Heart right ventricle (tissue), 16 donors: ENCODE measurements at regions not wholly inside any gene's neighbourhood (a gene's known extent, or its start where the extent isn't known, plus 50 kb on each side); places are given as distances from the start of the nearest gene placed in this dataset.

Experiments
- ATAC-seq, 8 donors: fragments of 200-7000 bp; cut with Tn5 transposase; one replicate each; pipeline ENCODE4 v1.9.1; 2020; ENCODE audit warnings: mild to moderate bottlenecking in 8 of 8, moderate library complexity in 8 of 8, moderate number of reproducible peaks in 1 of 8
- DNase-seq, 2 donors: peaks; one replicate each; pipeline ENCODE4 v3.0.0-alpha.2; 2020
- H3K27ac ChIP-seq, 10 donors: fragments of 200-600 bp; sonication (generic) in 2 of 10; one replicate each; pipeline versions ENCODE4 v1.5.0 to v1.8.0; 2020 to 2022; ENCODE audit warnings: mild to moderate bottlenecking in 3 of 10
- H3K27me3 ChIP-seq, 7 donors: fragments of 200-600 bp; one replicate each; pipeline ENCODE4 v1.8.0; 2021 to 2022; ENCODE audit warnings: mild to moderate bottlenecking in 2 of 7
- H3K36me3 ChIP-seq, 9 donors: fragments of 200-600 bp; sonication (generic) in 1 of 9; one replicate each; pipeline versions ENCODE4 v1.5.0 to v1.8.0; 2020 to 2022; ENCODE audit warnings: mild to moderate bottlenecking in 2 of 9
- H3K4me1 ChIP-seq, 9 donors: fragments of 200-600 bp; sonication (generic) in 1 of 9; one replicate each; pipeline versions ENCODE4 v1.5.0 to v1.8.0; 2020 to 2022; ENCODE audit warnings: mild to moderate bottlenecking in 4 of 9
- H3K4me3 ChIP-seq, 10 donors: fragments of 200-600 bp; sonication (generic) in 2 of 10; one replicate each; pipeline versions ENCODE4 v1.5.0 to v1.8.0; 2020 to 2022; ENCODE audit warnings: mild to moderate bottlenecking in 7 of 10, moderate library complexity in 2 of 10
- H3K9me3 ChIP-seq, 11 donors: fragments of 200-600 bp in 10 of 11; sonication (generic) in 2 of 11; one replicate each; pipeline versions ENCODE4 v1.5.0 to v1.8.0; 2013 to 2022; ENCODE audit warnings: mild to moderate bottlenecking in 2 of 11, control low read depth in 1 of 11, moderate library complexity in 1 of 11
- CTCF ChIP-seq, 9 donors: fragments of 200-600 bp; sonication (generic) in 2 of 9; IDR thresholded peaks; one replicate each; pipeline versions ENCODE4 v1.5.0 to v1.8.0; 2021 to 2022; ENCODE audit warnings: antibody characterized with exemption in 9 of 9, mild to moderate bottlenecking in 5 of 9, moderate library complexity in 1 of 9
- WGBS, 2 donors: extraction: QIAGEN DNeasy Blood & Tissue Kit; methylation state at CpG; one replicate each; pipeline ENCODE4 v1.1.7; 2013; ENCODE audit warnings: inconsistent platforms in 1 of 2; 5-methylcytosine and 5-hydroxymethylcytosine counted together
- intact Hi-C, 10 donors: fragments of 100-400 bp; cut with DNase I; formaldehyde crosslinking; loops; one replicate each; pipeline versions ENCODE4 v1.11.1 to v1.14.2; 2022
- donor health status: Arrhythmogenic right ventricular cardiomyopathy.
- donor health status: ischemic (EF 13 %, LVEDD 7.1; RV severe dilation, severe dysfunction).
- donor health status: healthy with polysubstance abuse.
- donor health status: DM: no; HTN: yes; CAD: no.
- donor health status: DM: no; HTN: no; CAD: no.
- donor health status: ischemic (EF 25% LVEDD 6.9; RV normal size, moderate dysfunction).
- donor health status: ischemic (EF 25% LVEDD 5.7; RV mildly dilated, moderate dysfunction).
- donor health status: healthy.
- donor health status: DM: yes; HTN: yes; CAD: no.
- donor health status: Ischemic cardiomyopathy.
- donor health status: ischemic (EF 35%, LVEDD 5.7; RV mildly dilated, moderate dysfunction).
- donor health status: nonischemic (EF 11% LVEDD 7.7; RV severe dilation, severe dysfunction).
- donor health status: DM: yes; HTN: yes; CAD: no.
- donor health status: PGD.
- donor health status: ischemic (EF 29% LVEDD 5.4; RV normal size, mild dysfunction).
- donor health status: nonischemic (EF 23%, LVEDD 6.1; RV moderate dilation, normal function).

- 77% methylated on average over 5 of the region's 5 CpGs for WGBS, 2 donors
- TF ChIP-seq CTCF (IDR thresholded peaks at IDR 0.05), result no peak
- no peak for ATAC-seq
These were observed 85.6 kb upstream of the FMN2 start for GRCh38 chr1:240005997-240006650.

GRCh38 chr1:240008298-240008697, 83.4 kb upstream of the FMN2 start:
- Histone ChIP-seq H3K27me3 (peaks cover 0 to 25% (median 0%) of the 10 kb centered on the region in 7 donors), H3K27ac (no peak overlapping the region), H3K36me3 (no peaks in the 10 kb centered on the region), H3K4me1 (no peaks in the 10 kb centered on the region), H3K4me3 (no peak overlapping the region), H3K9me3 (peaks cover 0 to 12% (median 0%) of the 10 kb centered on the region in 11 donors)
- DNase-seq (no peak), ATAC-seq (no peak)
- no peak for TF ChIP-seq CTCF (IDR thresholded peaks at IDR 0.05)
- 62 to 70% methylated on average over 5 of the region's 5 CpGs for WGBS, 2 donors
- intact Hi-C loops, result no loop called here

More at GRCh38 chr1:240005997-240006650, 85.6 kb upstream of the FMN2 start:
- H3K4me1 ChIP-seq, result no peaks in the 10 kb centered on the region
- H3K36me3 ChIP-seq, result no peaks in the 10 kb centered on the region
- DNase-seq, result no peak
- peaks cover 0 to 40% (median 15%) of the 10 kb centered on the region in 7 donors for H3K27me3 ChIP-seq
- H3K4me3 ChIP-seq, result no peak overlapping the region
- intact Hi-C loops, result no loop called here
- peaks cover 0 to 12% (median 0%) of the 10 kb centered on the region in 11 donors for H3K9me3 ChIP-seq
- no peak overlapping the region for H3K27ac ChIP-seq

GRCh38 chr1:240014051-240014450, 77.6 kb upstream of the FMN2 start:
- no peak for TF ChIP-seq CTCF (IDR thresholded peaks at IDR 0.05)
- WGBS, 2 donors, result 75 to 84% methylated on average over 5 of the region's 5 CpGs

GRCh38 chr1:240018617-240019016, 73.1 kb upstream of the FMN2 start:
- no peak for DNase-seq
- 40 to 70% methylated on average over 1 of the region's 1 CpG for WGBS, 2 donors
- ATAC-seq, result no peak
- H3K36me3 ChIP-seq, result no peaks in the 10 kb centered on the region
- H3K27ac ChIP-seq, result no peak overlapping the region
- intact Hi-C loops, result no loop called here
- H3K27me3 ChIP-seq, result no peaks in the 10 kb centered on the region
- H3K4me1 ChIP-seq, result no peaks in the 10 kb centered on the region
- no peak for TF ChIP-seq CTCF (IDR thresholded peaks at IDR 0.05)
- H3K4me3 ChIP-seq, result no peak overlapping the region
- H3K9me3 ChIP-seq, result peaks cover 0 to 29% (median 12%) of the 10 kb centered on the region in 11 donors

More at GRCh38 chr1:240014051-240014450, 77.6 kb upstream of the FMN2 start:
- DNase-seq, result no peak
- Histone ChIP-seq H3K36me3 (no peaks in the 10 kb centered on the region), H3K9me3 (peaks cover 0 to 34% (median 20%) of the 10 kb centered on the region in 11 donors), H3K4me3 (no peak overlapping the region), H3K27me3 (peaks cover 0 to 6% (median 0%) of the 10 kb centered on the region in 7 donors), H3K27ac (no peak overlapping the region), H3K4me1 (no peaks in the 10 kb centered on the region)
- ATAC-seq, result no peak
- intact Hi-C loops, result no loop called here
